ENCODE measurements at regions not wholly inside any gene's neighbourhood (a gene's known extent, or its start where the extent isn't known, plus 50 kb on each side); places are given as distances from the start of the nearest gene placed in this dataset.
A peak's percentile ranks its signal among the peaks of the same experiment; 100 is the strongest.

- DNase-seq (ENCODE audit: low read depth) = no peak
These were observed 60.1 kb upstream of the GLI2 start for GRCh38 chr2:120675460-120676130.

- DNase-seq (ENCODE audit: low read depth) = no peak
These were observed 58.4 kb upstream of the GLI2 start for GRCh38 chr2:120677221-120677620.

- no peak for DNase-seq (ENCODE audit: low read depth)
These were observed 57.9 kb upstream of the GLI2 start for GRCh38 chr2:120677696-120678247.

- no peak for DNase-seq (ENCODE audit: low read depth)
These were observed 57.4 kb upstream of the GLI2 start for GRCh38 chr2:120678251-120678650.

GRCh38 chr2:120678926-120679325 lies 56.7 kb upstream of the GLI2 start:
- DNase-seq (ENCODE audit: low read depth) = no peak

GRCh38 chr2:120679526-120679925 lies 56.1 kb upstream of the GLI2 start:
- DNase-seq (ENCODE audit: low read depth) = no peak

- peak; percentile 78 for DNase-seq (ENCODE audit: low read depth)
These were observed 55.4 kb upstream of the GLI2 start for GRCh38 chr2:120680136-120680761.

- DNase-seq (ENCODE audit: low read depth) = no peak
These were observed 54.5 kb upstream of the GLI2 start for GRCh38 chr2:120681181-120681580.

- no peak for DNase-seq (ENCODE audit: low read depth)
These were observed 53.9 kb upstream of the GLI2 start for GRCh38 chr2:120681696-120682288.

GRCh38 chr2:120682654-120683053 lies 53.0 kb upstream of the GLI2 start:
- DNase-seq (ENCODE audit: low read depth) = no peak

- DNase-seq (ENCODE audit: low read depth) = no peak
These were observed 52.6 kb upstream of the GLI2 start for GRCh38 chr2:120683081-120683480.

GRCh38 chr2:120683701-120684100 lies 52.0 kb upstream of the GLI2 start:
- DNase-seq (ENCODE audit: low read depth) = no peak

- DNase-seq (ENCODE audit: low read depth) = peak; percentile 66
These were observed 51.2 kb upstream of the GLI2 start for GRCh38 chr2:120684289-120685065.

- no peak for DNase-seq (ENCODE audit: low read depth)
These were observed 50.3 kb upstream of the GLI2 start for GRCh38 chr2:120685066-120685973.
